Body of pancreas (tissue), 4 donors: ENCODE measurements at regions not wholly inside any gene's neighbourhood (a gene's known extent, or its start where the extent isn't known, plus 50 kb on each side); places are given as distances from the start of the nearest gene placed in this dataset.
"Not testable (repeated sequence)": the region's sequence is repeated elsewhere in the genome, so short reads cannot be mapped to it uniquely, and the experiment has no call there.

ENCODE experiments used
- ATAC-seq: fragments of 150-250 bp; one replicate; pipeline ENCODE4 v1.9.1; 2016
- DNase-seq, 4 donors: peaks; one replicate each; pipeline ENCODE4 v3.0.0-alpha.2; 2019
- H3K27ac ChIP-seq, 4 donors: fragments of 200-600 bp; sonication (generic); 1 replicate in 3 of 4; 2 replicates in 1 of 4; pipeline versions ENCODE4 v1.5.1 to v1.6.1; 2016 to 2019; ENCODE audit warnings: mild to moderate bottlenecking in 1 of 4, mixed read lengths in 1 of 4, moderate library complexity in 1 of 4
- H3K27me3 ChIP-seq, 2 donors: fragments of 200-600 bp; sonication (generic); one replicate each; pipeline ENCODE4 v1.6.0; 2016; ENCODE audit warnings: mild to moderate bottlenecking in 1 of 2
- H3K36me3 ChIP-seq, 2 donors: fragments of 200-600 bp; sonication (generic); replicated peaks in 1 of 2; 2 replicates each; pipeline ENCODE4 v1.5.1; 2016; ENCODE audit warnings: low read depth in 2 of 2; ENCODE audit not compliant: insufficient read depth in 1 of 2
- H3K4me1 ChIP-seq: fragments of 200-600 bp; sonication (generic); one replicate; pipeline ENCODE4 v1.6.0; 2016
- H3K4me3 ChIP-seq, 2 donors: fragments of 200-600 bp; sonication (generic); 1 replicate in 1 of 2; 2 replicates in 1 of 2; pipeline ENCODE4 v1.5.1; 2016 to 2019
- H3K9me3 ChIP-seq, 3 donors: fragments of 200-600 bp; sonication (generic); 1 replicate in 2 of 3; 2 replicates in 1 of 3; pipeline ENCODE4 v1.5.1; 2016
- CTCF ChIP-seq, 7 experiments: fragments of 450-650 bp in 4 of 7; fragments of 200-600 bp in 3 of 7; sonication (generic) in 3 of 7; IDR thresholded peaks; one replicate each; pipeline ENCODE4 v1.5.1; 2016 to 2019; ENCODE audit warnings: antibody characterized with exemption in 7 of 7
- POLR2A ChIP-seq, 3 donors: fragments of 450-650 bp; IDR thresholded peaks; one replicate each; pipeline ENCODE4 v1.6.1; 2016; ENCODE audit warnings: antibody characterized with exemption in 3 of 3, mild to moderate bottlenecking in 2 of 3
- WGBS, 2 donors: methylation state at CpG; one replicate each; pipeline ENCODE4 v1.1.5; 2017; 5-methylcytosine and 5-hydroxymethylcytosine counted together
- intact Hi-C: fragments of 100-400 bp; cut with DNase I; formaldehyde crosslinking; loops from one replicate; pipeline ENCODE4 v1.15.1; 2023

GRCh38 chrX:63142588-63142987 is 208.5 kb downstream of the SPIN4 start:
- ATAC-seq, H3K4me1 ChIP-seq, DNase-seq, H3K27ac ChIP-seq, H3K9me3 ChIP-seq, H3K36me3 ChIP-seq, H3K27me3 ChIP-seq, intact Hi-C loops, H3K4me3 ChIP-seq: not testable (repeated sequence)
- WGBS, 2 donors = no CpG with 5 or more reads among the region's 2 CpGs

GRCh38 chrX:63135859-63136258 is 215.3 kb downstream of the SPIN4 start:
- ATAC-seq, H3K4me1 ChIP-seq, H3K27me3 ChIP-seq, H3K9me3 ChIP-seq, H3K4me3 ChIP-seq, H3K36me3 ChIP-seq, intact Hi-C loops, DNase-seq, H3K27ac ChIP-seq: not testable (repeated sequence)
- WGBS, 2 donors = no CpG with 5 or more reads among the region's 2 CpGs

- ATAC-seq = no peak
- 0% methylated on average over 2 of the region's 2 CpGs for WGBS, 2 donors
- Histone ChIP-seq H3K4me3 (no peak overlapping the region), H3K27me3 (no peaks in the 10 kb centered on the region), H3K4me1 (no peaks in the 10 kb centered on the region), H3K27ac (no peak overlapping the region), H3K36me3 (no peaks in the 10 kb centered on the region), H3K9me3 (no peaks in the 10 kb centered on the region)
- no peak for TF ChIP-seq POLR2A (IDR thresholded peaks at IDR 0.05)
- peak in 5 of 7 experiments; percentile 24 to 49 (median 35) for TF ChIP-seq CTCF (IDR thresholded peaks at IDR 0.05)
- peak in 3 of 4 donors; percentile 10 to 48 (median 17) for DNase-seq
- intact Hi-C loops = no loop called here
These were observed 222.6 kb downstream of the SPIN4 start for GRCh38 chrX:63128509-63128908.

- H3K4me1 ChIP-seq = no peaks in the 10 kb centered on the region
- no peaks in the 10 kb centered on the region for H3K9me3 ChIP-seq
- no peak overlapping the region for H3K4me3 ChIP-seq
- H3K27me3 ChIP-seq = no peaks in the 10 kb centered on the region
- no peaks in the 10 kb centered on the region for H3K36me3 ChIP-seq
- ATAC-seq = no peak
- TF ChIP-seq CTCF (IDR thresholded peaks at IDR 0.05) (no peak), POLR2A (IDR thresholded peaks at IDR 0.05) (no peak)
- WGBS, 2 donors = 0 to 13% methylated on average over 1 of the region's 1 CpG
- no peak for DNase-seq
- intact Hi-C loops = no loop called here
- no peak overlapping the region for H3K27ac ChIP-seq
These were observed 235.9 kb downstream of the SPIN4 start for GRCh38 chrX:63115196-63115595.

GRCh38 chrX:63101879-63102620 is 249.1 kb downstream of the SPIN4 start:
- intact Hi-C loops = no loop called here
- Histone ChIP-seq H3K4me3 (no peak overlapping the region), H3K27me3 (no peaks in the 10 kb centered on the region), H3K4me1 (no peaks in the 10 kb centered on the region), H3K9me3 (no peaks in the 10 kb centered on the region), H3K27ac (no peak overlapping the region), H3K36me3 (no peaks in the 10 kb centered on the region)
- DNase-seq (no peak), ATAC-seq (no peak)
- WGBS, 2 donors = 60% methylated on average over 8 of the region's 8 CpGs; no CpG with 5 or more reads in 1 of the 2 donors
- TF ChIP-seq POLR2A (IDR thresholded peaks at IDR 0.05) (no peak), CTCF (IDR thresholded peaks at IDR 0.05) (no peak)

GRCh38 chrX:63058204-63058603 is 292.9 kb downstream of the SPIN4 start:
- Histone ChIP-seq H3K27ac (no peak overlapping the region), H3K27me3 (no peaks in the 10 kb centered on the region), H3K4me1 (no peaks in the 10 kb centered on the region), H3K4me3 (no peak overlapping the region), H3K9me3 (no peaks in the 10 kb centered on the region), H3K36me3 (no peaks in the 10 kb centered on the region)
- DNase-seq (no peak), ATAC-seq (no peak)
- WGBS, 2 donors = 8 to 20% methylated on average over 2 of the region's 2 CpGs
- intact Hi-C loops = no loop called here
- TF ChIP-seq CTCF (IDR thresholded peaks at IDR 0.05) = no peak
- TF ChIP-seq POLR2A (IDR thresholded peaks at IDR 0.05) = no peak
